Activated T-cell treated with anti-CD3 and anti-CD28 coated beads, Interleukin-2, amount 50 U/mL, for 72 hours (primary cell): ENCODE measurements at regions not wholly inside any gene's neighbourhood (a gene's known extent, or its start where the extent isn't known, plus 50 kb on each side); places are given as distances from the start of the nearest gene placed in this dataset.

Source experiments
- ATAC-seq, 2 donors: fragments of 150-1000 bp; cut with Tn5 transposase; replicated peaks in 1 of 2; 2 replicates each; pipeline ENCODE4 v1.10.0; 2021; ENCODE audit warnings: moderate library complexity in 2 of 2, mild to moderate bottlenecking in 1 of 2
- DNase-seq, 2 donors: peaks; one replicate each; pipeline ENCODE4 v3.0.0; 2021 to 2022; ENCODE audit warnings: mixed read lengths in 1 of 2
- H3K27ac Mint-ChIP-seq: one replicate; pipeline ENCODE4 v1.8.0; 2022; ENCODE audit warnings: mild to moderate bottlenecking, moderate library complexity, mixed read lengths
- H3K27me3 Mint-ChIP-seq: one replicate; pipeline ENCODE4 v1.8.0; 2022; ENCODE audit warnings: low read depth, mixed read lengths
- H3K36me3 Mint-ChIP-seq, 2 donors: one replicate each; pipeline ENCODE4 v1.8.0; 2022; ENCODE audit warnings: mixed read lengths in 2 of 2, mild to moderate bottlenecking in 1 of 2; ENCODE audit not compliant: insufficient read depth in 2 of 2
- H3K4me1 Mint-ChIP-seq: one replicate; pipeline ENCODE4 v1.8.0; 2022; ENCODE audit warnings: low read depth, mixed read lengths
- H3K4me3 Mint-ChIP-seq, 2 donors: one replicate each; pipeline ENCODE4 v1.8.0; 2022; ENCODE audit warnings: mild to moderate bottlenecking in 2 of 2, mixed read lengths in 2 of 2, moderate library complexity in 2 of 2
- H3K9me3 Mint-ChIP-seq, 2 donors: one replicate each; pipeline ENCODE4 v1.8.0; 2022; ENCODE audit warnings: mixed read lengths in 2 of 2

DNA sequence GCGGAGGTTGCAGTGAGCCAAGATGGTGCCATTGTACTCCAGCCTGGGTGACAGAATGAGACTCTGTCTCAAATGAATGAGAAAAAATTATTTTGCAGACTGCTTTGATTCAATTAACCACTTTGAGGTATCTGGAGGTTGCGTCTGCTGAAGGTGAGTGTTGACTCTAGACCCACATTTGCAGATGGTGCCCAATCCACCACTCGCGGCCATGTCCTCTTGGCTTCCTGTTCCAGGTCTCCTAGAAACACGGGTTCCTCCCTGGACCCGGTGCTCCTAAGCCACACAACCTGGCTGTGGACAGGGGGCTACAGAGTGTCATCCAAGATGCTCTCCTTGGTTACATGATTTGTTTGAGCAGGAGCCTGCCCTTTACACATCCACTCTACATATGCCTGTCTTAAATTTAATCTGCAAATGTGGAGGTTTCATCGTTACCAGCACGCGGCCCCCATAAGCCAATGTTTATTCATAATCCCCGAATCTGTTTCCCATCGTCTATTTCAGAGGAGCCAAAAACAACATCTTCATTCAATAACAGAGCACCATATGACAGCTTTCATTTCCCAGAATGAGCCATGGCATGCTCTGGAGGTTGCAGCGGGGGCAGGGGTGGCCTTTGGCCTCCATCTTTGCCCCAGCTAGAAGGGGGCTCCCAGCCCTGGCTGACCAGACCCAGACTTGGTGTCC lies 377.2 kb downstream of the CTTN start:
- Mint-ChIP-seq H3K27ac (no peak overlapping the region), H3K4me3 (no peak overlapping the region), H3K27me3 (no peaks in the 10 kb centered on the region), H3K9me3 (peaks cover 3 to 4% of the 10 kb centered on the region in 2 donors), H3K36me3 (no peaks in the 10 kb centered on the region), H3K4me1 (no peaks in the 10 kb centered on the region)
- DNase-seq (no peak), ATAC-seq (no peak)

DNA sequence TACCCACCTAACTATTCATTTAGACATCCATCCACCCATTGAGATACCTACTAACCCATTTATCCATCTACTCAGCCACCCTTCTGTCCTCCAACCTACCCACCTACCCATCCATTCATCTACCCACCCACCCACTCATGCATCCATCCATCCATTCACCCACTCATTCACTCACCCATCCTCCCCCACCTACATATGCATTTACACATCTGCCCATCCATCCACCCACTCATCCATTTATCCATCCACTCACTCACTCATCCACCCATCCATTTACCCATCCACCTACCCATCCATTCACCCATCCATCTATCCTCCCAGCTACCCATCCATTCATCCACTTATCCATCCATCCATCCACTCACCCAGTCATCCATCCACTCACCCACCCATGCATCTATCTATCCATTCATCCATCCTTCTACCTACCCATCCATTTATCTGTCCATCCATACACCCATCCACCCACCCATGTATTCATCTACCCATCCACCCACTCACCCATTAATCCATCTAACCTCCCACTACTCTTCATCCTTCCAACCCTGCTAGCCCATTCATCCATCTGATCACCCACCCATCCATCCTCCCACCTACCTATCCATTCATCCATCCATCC lies 378.7 kb downstream of the CTTN start:
- H3K9me3 Mint-ChIP-seq: peaks cover 3 to 4% of the 10 kb centered on the region in 2 donors
- no peaks in the 10 kb centered on the region for H3K4me1 Mint-ChIP-seq
- no peaks in the 10 kb centered on the region for H3K27me3 Mint-ChIP-seq
- no peak overlapping the region for H3K4me3 Mint-ChIP-seq
- DNase-seq (no peak), ATAC-seq (no peak)
- H3K27ac Mint-ChIP-seq: no peak overlapping the region
- no peaks in the 10 kb centered on the region for H3K36me3 Mint-ChIP-seq

DNA sequence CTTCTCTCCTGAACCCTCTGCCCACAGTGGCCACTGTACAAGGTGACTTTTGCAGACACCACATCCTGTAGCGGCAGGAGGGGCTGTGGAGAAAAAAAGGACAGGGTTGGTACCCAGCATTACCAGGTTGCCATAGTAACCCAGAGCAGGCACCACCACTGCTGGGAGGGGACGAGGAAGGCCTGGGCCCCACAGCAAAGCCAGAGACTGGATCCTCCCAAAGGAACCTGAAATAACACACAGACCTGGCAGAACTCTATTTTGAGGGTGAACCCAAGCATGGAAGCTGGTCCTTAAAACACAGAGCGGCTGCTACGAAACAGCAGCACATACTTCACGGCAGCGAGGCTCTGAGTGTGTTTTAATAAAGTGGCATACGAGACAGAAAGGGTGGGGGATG lies 380.6 kb downstream of the CTTN start:
- no peak for DNase-seq
- ATAC-seq: no peak
- Mint-ChIP-seq H3K36me3 (no peaks in the 10 kb centered on the region), H3K4me1 (no peaks in the 10 kb centered on the region), H3K4me3 (no peak overlapping the region), H3K9me3 (peaks cover 3 to 4% of the 10 kb centered on the region in 2 donors), H3K27ac (no peak overlapping the region), H3K27me3 (no peaks in the 10 kb centered on the region)

DNA sequence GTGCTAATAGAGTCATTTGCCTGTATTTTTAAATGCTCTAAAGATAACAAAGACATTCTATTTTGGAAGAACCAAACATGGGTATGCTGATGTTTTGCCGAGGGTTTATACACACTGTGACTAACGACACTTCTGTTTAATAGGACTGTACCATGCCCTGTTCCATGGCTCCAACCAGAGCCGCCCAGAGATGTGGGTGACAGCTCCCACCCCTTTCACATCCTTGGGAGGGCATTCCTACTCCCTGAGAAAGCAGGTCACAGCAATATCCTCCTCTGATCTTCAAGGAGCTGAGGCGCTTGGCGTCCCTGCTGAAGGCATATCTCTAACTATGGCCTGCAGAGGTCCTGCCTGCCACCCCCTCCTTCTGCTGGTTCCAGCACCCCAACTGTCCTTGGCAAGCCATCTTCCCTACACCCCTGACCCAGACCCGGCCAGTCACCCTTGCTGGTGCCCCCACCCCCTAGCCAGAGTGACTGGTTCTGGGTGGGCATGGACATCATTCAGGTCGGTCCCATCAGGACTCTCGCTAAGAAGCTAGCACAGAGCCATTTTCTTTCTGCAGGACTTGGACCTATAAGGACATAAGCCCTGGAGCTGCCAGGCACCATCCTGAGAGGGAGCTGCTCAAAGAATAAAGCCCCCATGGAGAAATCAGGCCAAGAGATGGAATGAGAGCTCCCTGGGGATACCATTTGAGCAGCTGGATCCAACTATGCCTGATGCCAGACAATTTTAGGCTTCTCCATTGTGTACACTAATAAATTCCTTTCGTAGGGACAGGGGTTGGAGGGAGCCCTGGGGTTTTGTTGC lies 381.3 kb downstream of the CTTN start:
- Mint-ChIP-seq H3K27ac (no peak overlapping the region), H3K4me3 (no peak overlapping the region), H3K4me1 (no peaks in the 10 kb centered on the region), H3K9me3 (peaks cover 3 to 4% of the 10 kb centered on the region in 2 donors), H3K36me3 (no peaks in the 10 kb centered on the region), H3K27me3 (no peaks in the 10 kb centered on the region)
- no peak for ATAC-seq
- DNase-seq: no peak

DNA sequence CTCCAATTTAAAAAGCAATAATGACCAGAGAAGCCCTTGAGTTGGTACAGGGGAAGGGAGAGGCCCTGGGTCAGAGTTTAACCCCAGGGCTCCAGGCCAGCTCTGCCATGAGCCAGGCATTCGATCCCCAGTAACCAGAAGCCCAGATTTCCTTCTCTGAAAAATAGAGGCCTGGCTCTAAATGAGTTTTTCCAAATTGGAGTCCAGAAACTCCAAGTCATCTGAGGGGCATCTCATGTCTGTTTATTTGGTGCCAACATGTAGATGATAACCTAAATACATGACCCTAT lies 381.9 kb downstream of the CTTN start:
- H3K27me3 Mint-ChIP-seq: no peaks in the 10 kb centered on the region
- peaks cover 3 to 4% of the 10 kb centered on the region in 2 donors for H3K9me3 Mint-ChIP-seq
- no peak overlapping the region for H3K27ac Mint-ChIP-seq
- ATAC-seq (no peak), DNase-seq (no peak)
- no peaks in the 10 kb centered on the region for H3K36me3 Mint-ChIP-seq
- no peak overlapping the region for H3K4me3 Mint-ChIP-seq
- no peaks in the 10 kb centered on the region for H3K4me1 Mint-ChIP-seq

DNA sequence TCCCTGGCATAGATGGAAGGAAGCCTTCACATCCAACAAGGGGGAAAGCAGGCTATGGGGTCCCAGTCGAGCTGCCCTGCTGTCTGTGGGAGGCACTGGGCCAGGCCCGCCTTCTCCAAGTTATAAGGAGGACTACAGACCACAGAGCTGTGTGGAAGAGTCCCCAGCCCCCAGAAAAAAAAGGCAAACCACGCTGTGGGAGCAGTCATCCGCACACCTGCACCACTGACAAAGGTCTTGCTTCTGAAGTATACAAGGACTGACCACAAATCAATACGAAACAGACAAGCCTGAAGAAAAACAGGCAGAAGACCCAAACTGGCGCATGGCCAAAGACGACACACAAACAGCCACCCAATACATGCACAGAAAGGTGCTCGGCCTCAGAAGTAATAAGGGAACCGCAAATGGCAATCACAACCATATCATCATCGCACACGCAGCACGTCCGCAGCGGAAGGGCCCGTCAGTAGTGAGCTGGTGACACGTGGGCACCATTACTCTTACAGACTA lies 384.1 kb downstream of the CTTN start:
- ATAC-seq (no peak), DNase-seq (no peak)
- no peak overlapping the region for H3K4me3 Mint-ChIP-seq
- H3K9me3 Mint-ChIP-seq: no peaks in the 10 kb centered on the region
- H3K27me3 Mint-ChIP-seq: no peaks in the 10 kb centered on the region
- H3K36me3 Mint-ChIP-seq: no peaks in the 10 kb centered on the region
- no peak overlapping the region for H3K27ac Mint-ChIP-seq
- H3K4me1 Mint-ChIP-seq: no peaks in the 10 kb centered on the region

DNA sequence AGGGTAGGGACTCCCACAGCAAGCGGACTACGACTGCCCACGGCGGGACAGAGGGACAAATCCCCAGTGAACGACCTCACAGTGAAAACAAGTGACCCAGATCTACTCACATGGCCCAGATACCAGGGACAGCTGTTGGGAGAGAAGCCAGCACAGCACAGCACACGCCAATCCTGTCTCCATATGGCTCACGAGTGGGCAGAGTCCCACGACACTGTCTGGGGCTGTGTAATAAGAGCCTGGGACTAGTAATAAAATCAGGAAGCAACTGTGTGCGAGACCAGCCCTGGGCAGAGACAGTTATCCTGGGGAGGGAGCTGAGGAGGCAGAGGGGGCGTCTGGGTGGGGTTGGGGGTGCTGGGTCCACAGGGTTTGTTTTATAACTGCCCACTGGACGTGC lies 385.0 kb downstream of the CTTN start:
- Mint-ChIP-seq H3K4me3 (no peak overlapping the region), H3K27ac (no peak overlapping the region), H3K4me1 (no peaks in the 10 kb centered on the region), H3K36me3 (no peaks in the 10 kb centered on the region), H3K9me3 (no peaks in the 10 kb centered on the region), H3K27me3 (no peaks in the 10 kb centered on the region)
- ATAC-seq: no peak
- DNase-seq: no peak

DNA sequence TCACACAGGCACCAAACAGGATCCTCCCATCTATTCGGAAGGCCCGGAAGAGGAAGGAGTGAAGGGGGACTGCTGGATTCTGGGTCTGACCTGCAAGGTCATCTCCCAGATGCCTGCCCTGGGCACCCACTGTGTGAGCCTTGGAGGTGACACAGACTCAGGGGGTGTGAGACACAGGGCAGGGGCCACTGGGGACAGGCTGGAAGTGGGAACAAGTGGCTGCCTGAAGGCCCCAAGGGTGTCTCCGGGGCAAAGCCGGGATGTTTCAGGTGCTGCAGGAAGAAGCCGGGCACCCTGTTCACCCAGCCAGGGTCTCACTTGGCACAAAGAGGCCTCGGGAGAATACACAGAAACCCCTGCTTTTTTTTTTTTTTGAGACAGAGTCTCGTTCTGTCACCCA lies 385.5 kb downstream of the CTTN start:
- H3K4me3 Mint-ChIP-seq: no peak overlapping the region
- ATAC-seq (no peak), DNase-seq (no peak)

DNA sequence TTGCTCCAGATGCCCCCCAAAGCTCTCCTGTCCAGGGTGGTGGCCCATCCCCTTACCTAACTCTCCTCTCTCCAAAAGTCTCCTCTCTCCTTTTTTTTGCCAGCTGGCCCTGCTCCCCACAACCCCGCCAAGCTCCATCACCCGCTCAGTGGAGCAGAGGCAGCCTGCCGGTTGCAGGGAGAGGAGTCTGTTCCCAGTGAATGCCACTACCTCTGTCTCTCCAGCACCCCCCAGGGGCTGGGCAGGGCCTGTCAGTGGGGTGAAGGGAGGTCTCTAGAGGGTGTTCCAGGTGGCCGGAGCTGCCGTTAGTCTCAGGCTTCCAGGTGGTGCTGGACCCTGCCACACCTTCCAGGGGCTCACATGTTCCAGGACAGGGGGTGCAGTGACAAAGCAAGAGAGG lies 387.0 kb downstream of the CTTN start:
- no peak overlapping the region for H3K4me3 Mint-ChIP-seq
- no peaks in the 10 kb centered on the region for H3K36me3 Mint-ChIP-seq
- no peak for ATAC-seq
- no peak overlapping the region for H3K27ac Mint-ChIP-seq
- H3K4me1 Mint-ChIP-seq: no peaks in the 10 kb centered on the region
- H3K27me3 Mint-ChIP-seq: no peaks in the 10 kb centered on the region
- no peak for DNase-seq
- no peaks in the 10 kb centered on the region for H3K9me3 Mint-ChIP-seq

More for the DNA sequence above, 385.5 kb downstream of the CTTN start:
- no peaks in the 10 kb centered on the region for H3K4me1 Mint-ChIP-seq
- H3K27ac Mint-ChIP-seq: no peak overlapping the region
- no peaks in the 10 kb centered on the region for H3K27me3 Mint-ChIP-seq
- H3K9me3 Mint-ChIP-seq: no peaks in the 10 kb centered on the region
- no peaks in the 10 kb centered on the region for H3K36me3 Mint-ChIP-seq

DNA sequence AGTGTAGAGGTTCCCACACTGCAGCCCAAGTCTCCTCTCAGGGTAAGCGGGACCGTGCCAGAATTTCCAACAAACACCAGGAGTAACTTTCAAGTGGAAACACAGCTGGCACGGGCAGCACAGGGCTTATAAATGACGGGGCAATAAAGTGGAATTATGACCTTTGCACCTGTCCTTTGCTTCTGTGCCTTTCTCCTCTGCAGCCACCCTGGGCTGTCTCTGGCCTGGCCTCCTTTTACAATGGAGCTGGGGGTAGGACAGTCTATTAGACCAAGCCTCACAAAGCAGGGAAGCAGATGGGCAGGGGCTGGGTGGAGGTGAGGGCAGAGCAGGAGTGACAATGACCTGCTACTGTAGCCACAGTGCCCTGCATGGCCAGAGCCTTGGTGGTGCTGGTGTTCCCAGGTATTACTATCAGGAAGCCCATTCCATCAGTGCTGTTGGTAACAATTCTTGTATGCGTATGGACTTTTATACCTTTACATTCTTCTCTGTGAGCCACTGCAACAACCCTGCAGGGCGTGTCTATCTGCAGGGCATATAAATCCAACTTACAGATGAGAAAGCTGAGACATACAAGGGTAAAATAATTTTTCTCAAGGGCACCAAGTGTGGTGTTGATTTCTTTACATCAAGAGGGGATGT lies 387.8 kb downstream of the CTTN start:
- Mint-ChIP-seq H3K4me1 (no peaks in the 10 kb centered on the region), H3K9me3 (no peaks in the 10 kb centered on the region), H3K36me3 (no peaks in the 10 kb centered on the region), H3K27me3 (no peaks in the 10 kb centered on the region), H3K27ac (no peak overlapping the region), H3K4me3 (no peak overlapping the region)
- ATAC-seq (no peak), DNase-seq (no peak)

DNA sequence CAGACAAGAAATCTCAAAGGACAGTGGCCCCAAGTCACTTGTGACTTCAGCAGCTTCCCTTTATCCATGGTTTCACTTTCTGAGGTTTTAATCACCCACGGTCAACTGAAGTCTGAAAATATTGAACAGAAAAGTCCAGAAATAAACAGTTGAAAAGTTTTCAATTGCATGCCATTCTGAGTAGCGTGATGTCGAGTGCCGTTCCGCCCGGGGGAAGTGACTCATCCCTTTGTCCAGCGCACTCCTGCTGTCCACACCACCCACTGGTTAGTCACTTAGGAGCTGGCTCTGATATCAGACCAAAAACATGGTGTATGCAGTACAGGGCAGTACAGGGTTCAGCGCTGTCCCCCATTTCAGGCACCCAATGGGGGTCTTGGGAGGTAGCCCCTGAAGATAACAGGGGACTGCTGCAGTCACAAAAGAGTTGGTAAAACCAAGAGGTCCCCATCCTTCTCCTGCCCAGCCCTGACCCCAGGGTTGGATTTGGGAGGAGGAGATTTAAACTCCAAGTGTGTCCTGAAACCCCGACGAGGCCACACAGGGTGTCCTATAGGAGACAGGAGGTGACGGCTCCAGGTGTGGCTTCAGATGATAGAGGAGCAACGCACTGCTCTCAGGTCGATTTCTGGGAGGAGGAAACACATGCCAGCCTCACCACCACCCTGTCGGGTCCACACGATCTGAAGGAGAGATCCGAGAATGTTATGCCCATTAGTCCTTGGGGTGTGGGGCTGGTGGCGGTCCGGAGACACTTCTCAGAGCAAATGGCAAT lies 390.1 kb downstream of the CTTN start:
- peaks cover 0 to 5% of the 10 kb centered on the region in 2 donors for H3K36me3 Mint-ChIP-seq

DNA sequence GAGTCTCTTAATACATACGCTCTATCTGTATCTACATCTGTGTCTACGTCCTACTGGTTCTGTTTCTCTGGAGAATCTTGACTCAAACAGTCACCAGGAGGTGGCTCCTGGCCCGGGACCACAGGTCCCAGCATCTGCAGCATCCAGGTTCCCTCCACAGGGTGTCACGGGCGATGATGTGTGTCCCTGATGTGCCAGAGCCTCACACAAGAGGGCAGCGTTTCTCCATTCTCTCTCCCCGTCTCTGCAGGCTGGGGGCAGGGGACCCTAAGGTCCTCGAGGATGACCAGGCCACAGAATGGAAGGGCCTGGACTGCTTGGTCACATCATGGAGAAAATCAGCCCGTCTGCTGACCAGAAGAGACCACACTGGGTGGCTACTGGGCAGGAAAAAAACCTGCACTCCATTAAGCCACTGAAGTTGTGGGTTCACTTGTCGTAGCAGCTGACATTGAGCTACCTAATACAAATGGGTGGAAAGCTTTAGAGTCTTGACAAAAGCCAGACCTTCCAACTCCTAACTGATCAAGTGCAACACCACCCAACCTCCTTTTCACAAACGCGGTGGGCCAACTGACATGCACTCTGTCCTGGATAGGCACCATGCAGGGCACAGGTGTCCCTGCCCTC lies 392.5 kb downstream of the CTTN start:
- Mint-ChIP-seq H3K4me3 (no peak overlapping the region), H3K36me3 (peaks cover 0 to 6% of the 10 kb centered on the region in 2 donors), H3K9me3 (peaks cover 8 to 9% of the 10 kb centered on the region in 2 donors), H3K4me1 (no peaks in the 10 kb centered on the region), H3K27ac (no peak overlapping the region), H3K27me3 (no peaks in the 10 kb centered on the region)
- no peak for DNase-seq
- ATAC-seq: no peak

More for the DNA sequence above, 390.1 kb downstream of the CTTN start:
- no peaks in the 10 kb centered on the region for H3K4me1 Mint-ChIP-seq
- no peaks in the 10 kb centered on the region for H3K27me3 Mint-ChIP-seq
- peaks cover 5 to 6% of the 10 kb centered on the region in 2 donors for H3K9me3 Mint-ChIP-seq
- DNase-seq (no peak), ATAC-seq (no peak)
- H3K27ac Mint-ChIP-seq: no peak overlapping the region
- H3K4me3 Mint-ChIP-seq: no peak overlapping the region
